Mesenchymal stem cell (in vitro differentiated cells and primary cell): ENCODE measurements at regions not wholly inside any gene's neighbourhood (a gene's known extent, or its start where the extent isn't known, plus 50 kb on each side); places are given as distances from the start of the nearest gene placed in this dataset.
"Not testable (repeated sequence)": the region's sequence is repeated elsewhere in the genome, so short reads cannot be mapped to it uniquely, and the experiment has no call there.

Experiments
- DNase-seq: peaks from one replicate; pipeline ENCODE4 v3.0.0-alpha.2; 2013
- H2AFZ ChIP-seq: one replicate; pipeline ENCODE4 v1.6.1; 2013; ENCODE audit warnings: low read depth, mild to moderate bottlenecking, control low read depth, inconsistent platforms, low read length, moderate library complexity
- H2AK5ac ChIP-seq: 2 replicates; pipeline ENCODE4 v1.6.1; 2013; ENCODE audit warnings: low read length, moderate library complexity, mild to moderate bottlenecking, inconsistent platforms; ENCODE audit not compliant: severe bottlenecking
- H2BK120ac ChIP-seq: one replicate; pipeline ENCODE4 v1.6.1; 2013; ENCODE audit warnings: low read depth, mild to moderate bottlenecking, inconsistent platforms, low read length, moderate library complexity
- H2BK12ac ChIP-seq, 2 experiments: one replicate each; pipeline ENCODE4 v1.6.1; 2013; ENCODE audit warnings: inconsistent platforms in 2 of 2, low read length in 2 of 2, mild to moderate bottlenecking in 2 of 2, moderate library complexity in 2 of 2, control low read depth in 1 of 2
- H2BK15ac ChIP-seq: one replicate; pipeline ENCODE4 v1.6.1; 2013; ENCODE audit warnings: mild to moderate bottlenecking, low read depth, inconsistent platforms; ENCODE audit not compliant: poor library complexity, severe bottlenecking
- H2BK5ac ChIP-seq: 2 replicates; pipeline ENCODE4 v1.6.1; 2013; ENCODE audit warnings: low read depth, mild to moderate bottlenecking, low read length, control low read depth, inconsistent platforms; ENCODE audit not compliant: poor library complexity, severe bottlenecking
- H3K14ac ChIP-seq, 2 experiments: one replicate each; pipeline ENCODE4 v1.6.1; 2013; ENCODE audit warnings: inconsistent platforms in 2 of 2, low read length in 2 of 2, control low read depth in 1 of 2, mild to moderate bottlenecking in 1 of 2, moderate library complexity in 1 of 2
- H3K18ac ChIP-seq, 2 experiments: one replicate each; pipeline ENCODE4 v1.6.1; 2013; ENCODE audit warnings: inconsistent platforms in 2 of 2, low read length in 2 of 2, control low read depth in 1 of 2, low read depth in 1 of 2, mild to moderate bottlenecking in 1 of 2
- H3K23ac ChIP-seq, 2 experiments: one replicate each; pipeline ENCODE4 v1.6.1; 2013; ENCODE audit warnings: inconsistent platforms in 2 of 2, low read length in 2 of 2, mild to moderate bottlenecking in 2 of 2, moderate library complexity in 2 of 2, control low read depth in 1 of 2
- H3K27ac ChIP-seq: 2 replicates; pipeline ENCODE4 v1.5.1; 2013; ENCODE audit warnings: mild to moderate bottlenecking, moderate library complexity, low read length, control low read depth, inconsistent platforms; ENCODE audit not compliant: poor library complexity, severe bottlenecking
- H3K27me3 ChIP-seq, 2 experiments: 2 replicates each; pipeline versions ENCODE4 v1.6.1 to v1.7.0; 2013; ENCODE audit warnings: low read length in 2 of 2, mild to moderate bottlenecking in 2 of 2, moderate library complexity in 2 of 2, control low read depth in 1 of 2, inconsistent platforms in 1 of 2; ENCODE audit not compliant: control insufficient read depth in 1 of 2, insufficient read depth in 1 of 2
- H3K36me3 ChIP-seq, 2 experiments: 2 replicates each; pipeline versions ENCODE4 v1.6.1 to v1.7.0; 2013; ENCODE audit warnings: low read length in 2 of 2, control low read depth in 1 of 2, inconsistent platforms in 1 of 2, low read depth in 1 of 2, mild to moderate bottlenecking in 1 of 2; ENCODE audit not compliant: insufficient read depth in 2 of 2, control insufficient read depth in 1 of 2
- H3K4ac ChIP-seq, 2 experiments: one replicate each; pipeline ENCODE4 v1.6.1; 2013; ENCODE audit warnings: inconsistent platforms in 2 of 2, low read length in 2 of 2, mild to moderate bottlenecking in 2 of 2, moderate library complexity in 2 of 2, control low read depth in 1 of 2, low read depth in 1 of 2
- H3K4me1 ChIP-seq: 2 replicates; pipeline ENCODE4 v1.6.1; 2013; ENCODE audit warnings: low read depth, low read length, control low read depth; ENCODE audit not compliant: control insufficient read depth, insufficient read depth
- H3K4me2 ChIP-seq: 2 replicates; pipeline ENCODE4 v1.6.1; 2013; ENCODE audit warnings: low read length, mild to moderate bottlenecking, inconsistent platforms; ENCODE audit not compliant: poor library complexity, severe bottlenecking
- H3K4me3 ChIP-seq, 2 experiments: 2 replicates each; pipeline versions ENCODE4 v1.5.1 to v1.7.0; 2013; ENCODE audit warnings: low read length in 2 of 2, mild to moderate bottlenecking in 2 of 2, control low read depth in 1 of 2, low read depth in 1 of 2; ENCODE audit not compliant: insufficient read depth in 1 of 2
- H3K79me1 ChIP-seq: replicated peaks from 2 replicates; pipeline ENCODE4 v1.6.1; 2013; ENCODE audit warnings: mild to moderate bottlenecking, control low read depth, low read length, inconsistent platforms; ENCODE audit not compliant: poor library complexity, severe bottlenecking
- H3K9ac ChIP-seq: 2 replicates; pipeline ENCODE4 v1.7.0; 2013; ENCODE audit warnings: mild to moderate bottlenecking, low read length, moderate library complexity
- H3K9me3 ChIP-seq: 2 replicates; pipeline ENCODE4 v1.7.0; 2013; ENCODE audit warnings: mild to moderate bottlenecking, low read length; ENCODE audit not compliant: control insufficient read depth
- H4K8ac ChIP-seq: one replicate; pipeline ENCODE4 v1.6.1; 2013; ENCODE audit warnings: inconsistent platforms, mild to moderate bottlenecking, low read length, moderate library complexity
- H4K91ac ChIP-seq: one replicate; pipeline ENCODE4 v1.6.1; 2013; ENCODE audit warnings: mild to moderate bottlenecking, low read length, inconsistent platforms
- WGBS: methylation state at CpG from one replicate; pipeline ENCODE4 v1.1.7; 2013; ENCODE audit warnings: mixed read lengths; 5-methylcytosine and 5-hydroxymethylcytosine counted together

GRCh38 chr1:185460723-185461122 lies 143.7 kb upstream of the IVNS1ABP start:
- not testable (repeated sequence) for H2BK120ac ChIP-seq, H2AK5ac ChIP-seq, H3K4me2 ChIP-seq, H2AFZ ChIP-seq, H3K4me1 ChIP-seq, H3K9me3 ChIP-seq, H3K36me3 ChIP-seq, H2BK15ac ChIP-seq, H3K4me3 ChIP-seq, H3K18ac ChIP-seq, H4K8ac ChIP-seq, H3K4ac ChIP-seq, H3K79me1 ChIP-seq, H4K91ac ChIP-seq, H3K9ac ChIP-seq, H3K27ac ChIP-seq, DNase-seq, H3K14ac ChIP-seq, H2BK5ac ChIP-seq, H3K23ac ChIP-seq, H2BK12ac ChIP-seq
- no CpG with 5 or more reads among the region's 4 CpGs for WGBS
- peaks cover 0 to 15% of the 10 kb centered on the region in 2 experiments for H3K27me3 ChIP-seq

GRCh38 chr1:185459141-185459540 lies 142.1 kb upstream of the IVNS1ABP start:
- Histone ChIP-seq H3K27me3 (peaks cover 0 to 14% of the 10 kb centered on the region in 2 experiments), H3K27ac (no peak overlapping the region), H3K18ac (no peak overlapping the region), H3K9me3 (no peaks in the 10 kb centered on the region), H3K79me1 (no peaks in the 10 kb centered on the region), H2AFZ (no peak overlapping the region), H3K14ac (no peak overlapping the region), H3K4me1 (no peaks in the 10 kb centered on the region), H3K4me3 (no peak overlapping the region), H2AK5ac (no peak overlapping the region), H4K8ac (no peak overlapping the region), H4K91ac (no peak overlapping the region), H3K4ac (no peak overlapping the region), H3K4me2 (no peak overlapping the region), H3K9ac (no peak overlapping the region), H3K36me3 (no peaks in the 10 kb centered on the region), H2BK12ac (no peak overlapping the region), H2BK15ac (no peak overlapping the region), H2BK5ac (no peak overlapping the region), H3K23ac (no peak overlapping the region), H2BK120ac (no peak overlapping the region)
- WGBS: 94% methylated on average over 7 of the region's 7 CpGs
- DNase-seq: no peak

GRCh38 chr1:185458670-185459069 lies 141.6 kb upstream of the IVNS1ABP start:
- Histone ChIP-seq H4K91ac (no peak overlapping the region), H4K8ac (no peak overlapping the region), H2BK5ac (no peak overlapping the region), H3K4me2 (no peak overlapping the region), H2BK120ac (no peak overlapping the region), H3K4me3 (no peak overlapping the region), H3K9ac (no peak overlapping the region), H3K79me1 (no peaks in the 10 kb centered on the region), H2AK5ac (no peak overlapping the region), H3K4ac (no peak overlapping the region), H3K23ac (no peak overlapping the region), H2BK12ac (no peak overlapping the region), H3K14ac (no peak overlapping the region), H3K4me1 (no peaks in the 10 kb centered on the region), H2BK15ac (no peak overlapping the region), H3K18ac (no peak overlapping the region), H3K36me3 (no peaks in the 10 kb centered on the region), H3K27ac (no peak overlapping the region), H2AFZ (no peak overlapping the region), H3K27me3 (peaks cover 0 to 14% of the 10 kb centered on the region in 2 experiments), H3K9me3 (no peaks in the 10 kb centered on the region)
- WGBS: 88% methylated on average over 2 of the region's 2 CpGs
- no peak for DNase-seq

- Histone ChIP-seq H3K4me3 (no peak overlapping the region), H3K18ac (peak overlapping the region; percentile 18 to 45), H2AFZ (no peak overlapping the region), H2BK5ac (no peak overlapping the region), H2AK5ac (peak overlapping the region; percentile 43), H3K36me3 (no peaks in the 10 kb centered on the region), H3K14ac (no peak overlapping the region), H2BK15ac (no peak overlapping the region), H3K23ac (no peak overlapping the region), H2BK12ac (peak overlapping the region; percentile 4 to 38), H3K79me1 (no peaks in the 10 kb centered on the region), H4K8ac (no peak overlapping the region), H3K9me3 (peaks cover 3% of the 10 kb centered on the region), H3K4me1 (no peaks in the 10 kb centered on the region), H3K27me3 (peaks cover 0 to 9% of the 10 kb centered on the region in 2 experiments), H3K27ac (no peak overlapping the region), H4K91ac (no peak overlapping the region), H3K4me2 (no peak overlapping the region), H3K4ac (peak overlapping the region in 1 of 2 experiments; percentile 13), H2BK120ac (no peak overlapping the region), H3K9ac (no peak overlapping the region)
- peak; percentile 82 for DNase-seq
- WGBS: 87% methylated on average over 5 of the region's 7 CpGs
Measured at GRCh38 chr1:185453496-185454192, 136.6 kb upstream of the IVNS1ABP start.
